ENCODE measurements at regions not wholly inside any gene's neighbourhood (a gene's known extent, or its start where the extent isn't known, plus 50 kb on each side); places are given as distances from the start of the nearest gene placed in this dataset.

DNA sequence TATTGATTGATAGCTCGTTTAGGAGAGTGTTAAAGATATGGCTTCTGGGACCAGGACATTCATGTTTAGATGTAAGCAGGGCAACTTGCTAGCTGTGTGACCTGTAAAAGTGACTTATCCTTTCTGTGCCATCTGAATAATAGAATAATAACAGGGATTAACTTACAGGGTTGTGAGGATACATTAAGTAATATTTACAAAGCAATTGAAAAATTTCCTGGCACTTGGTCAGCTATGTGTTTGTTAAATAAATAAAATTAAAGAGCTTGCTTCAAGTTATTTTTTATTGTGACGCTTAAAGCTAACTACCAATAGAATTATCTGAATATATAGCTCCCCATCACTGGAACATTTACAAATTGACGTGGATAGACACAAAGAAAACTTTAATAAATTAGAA is 287.9 kb upstream of the CDIN1 start:
- H3K36me3 ChIP-seq (ENCODE audit: low read depth) = no peaks in the 10 kb centered on the region
- POLR2A ChIA-PET (ENCODE audit: unreplicated experiment) = interaction anchor here (0.5 kb wide), 1 partner anchor 125 kb away, joined by 3 read pairs; no protein-coding TSS in a partner anchor
- no peak overlapping the region for H3K4me2 ChIP-seq
- CTCF ChIA-PET = no interaction called here
- no peak for TF ChIP-seq EZH2 (IDR thresholded peaks at IDR 0.05; ENCODE audit: low read depth)
- TF ChIP-seq, protein P1, sequence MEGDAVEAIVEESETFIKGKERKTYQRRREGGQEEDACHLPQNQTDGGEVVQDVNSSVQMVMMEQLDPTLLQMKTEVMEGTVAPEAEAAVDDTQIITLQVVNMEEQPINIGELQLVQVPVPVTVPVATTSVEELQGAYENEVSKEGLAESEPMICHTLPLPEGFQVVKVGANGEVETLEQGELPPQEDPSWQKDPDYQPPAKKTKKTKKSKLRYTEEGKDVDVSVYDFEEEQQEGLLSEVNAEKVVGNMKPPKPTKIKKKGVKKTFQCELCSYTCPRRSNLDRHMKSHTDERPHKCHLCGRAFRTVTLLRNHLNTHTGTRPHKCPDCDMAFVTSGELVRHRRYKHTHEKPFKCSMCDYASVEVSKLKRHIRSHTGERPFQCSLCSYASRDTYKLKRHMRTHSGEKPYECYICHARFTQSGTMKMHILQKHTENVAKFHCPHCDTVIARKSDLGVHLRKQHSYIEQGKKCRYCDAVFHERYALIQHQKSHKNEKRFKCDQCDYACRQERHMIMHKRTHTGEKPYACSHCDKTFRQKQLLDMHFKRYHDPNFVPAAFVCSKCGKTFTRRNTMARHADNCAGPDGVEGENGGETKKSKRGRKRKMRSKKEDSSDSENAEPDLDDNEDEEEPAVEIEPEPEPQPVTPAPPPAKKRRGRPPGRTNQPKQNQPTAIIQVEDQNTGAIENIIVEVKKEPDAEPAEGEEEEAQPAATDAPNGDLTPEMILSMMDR (conservative IDR thresholded peaks at IDR 0.05) = no peak
- no peak overlapping the region for H3K27ac ChIP-seq
- no peaks in the 10 kb centered on the region for H3K9me2 ChIP-seq (ENCODE audit: insufficient read depth)
- no peaks in the 10 kb centered on the region for H3K9me3 ChIP-seq (ENCODE audit: insufficient read depth, low read depth)
- no peaks in the 10 kb centered on the region for H3K4me1 ChIP-seq (replicated peaks; ENCODE audit: insufficient read depth)
- H3K27me3 ChIP-seq (ENCODE audit: insufficient read depth, low read depth) = no peaks in the 10 kb centered on the region
- no peak overlapping the region for H2AFZ ChIP-seq
- H3K79me2 ChIP-seq (ENCODE audit: low read depth) = no peaks in the 10 kb centered on the region
- H4K20me1 ChIP-seq (ENCODE audit: insufficient read depth) = no peaks in the 10 kb centered on the region
- BruUV-seq (replicated peaks) = no TSS peak
- intact Hi-C loops (cut with micrococcal nuclease; ENCODE audit: unreplicated experiment) = no loop called here
- no peak overlapping the region for H3K4me3 ChIP-seq
- no peaks in the 10 kb centered on the region for H3F3A ChIP-seq (ENCODE audit: insufficient read depth, low read depth)
- no peak for DNase-seq

DNA sequence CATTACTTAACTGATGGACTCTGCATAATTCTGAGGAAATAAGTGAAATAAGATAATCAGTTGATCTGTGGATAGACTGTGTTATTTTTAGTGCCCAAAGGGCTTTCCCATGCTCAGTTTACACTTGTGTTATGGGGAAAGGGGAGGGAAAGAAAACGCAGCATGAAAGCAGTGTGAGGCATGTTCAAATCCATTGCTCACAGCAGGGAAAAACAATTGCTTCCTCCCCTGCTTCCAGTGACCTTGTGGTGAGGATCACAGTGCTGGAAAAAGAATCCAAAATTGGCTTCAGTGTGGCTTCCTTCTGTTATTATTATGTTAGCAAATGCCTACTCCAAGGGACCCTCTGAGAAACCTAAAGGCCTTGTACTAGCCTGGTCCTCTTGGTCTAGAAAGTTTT is 285.1 kb upstream of the CDIN1 start:
- BruUV-seq (replicated peaks) = no TSS peak
- no peaks in the 10 kb centered on the region for H3F3A ChIP-seq (ENCODE audit: insufficient read depth, low read depth)
- H3K4me1 ChIP-seq (replicated peaks; ENCODE audit: insufficient read depth) = no peaks in the 10 kb centered on the region
- CTCF ChIA-PET = no interaction called here
- no peaks in the 10 kb centered on the region for H3K79me2 ChIP-seq (ENCODE audit: low read depth)
- no peak for DNase-seq
- H4K20me1 ChIP-seq (ENCODE audit: insufficient read depth) = no peaks in the 10 kb centered on the region
- POLR2A ChIA-PET (ENCODE audit: unreplicated experiment) = no interaction called here
- no peak overlapping the region for H3K27ac ChIP-seq
- H3K4me3 ChIP-seq = no peak overlapping the region
- no peaks in the 10 kb centered on the region for H3K9me2 ChIP-seq (ENCODE audit: insufficient read depth)
- H2AFZ ChIP-seq = no peak overlapping the region
- H3K27me3 ChIP-seq (ENCODE audit: insufficient read depth, low read depth) = no peaks in the 10 kb centered on the region
- intact Hi-C loops (cut with micrococcal nuclease; ENCODE audit: unreplicated experiment) = no loop called here
- H3K4me2 ChIP-seq = no peak overlapping the region
- no peak for TF ChIP-seq EZH2 (IDR thresholded peaks at IDR 0.05; ENCODE audit: low read depth)
- TF ChIP-seq, protein P1 (conservative IDR thresholded peaks at IDR 0.05) = no peak
- H3K9me3 ChIP-seq (ENCODE audit: insufficient read depth, low read depth) = no peaks in the 10 kb centered on the region
- no peaks in the 10 kb centered on the region for H3K36me3 ChIP-seq (ENCODE audit: low read depth)

DNA sequence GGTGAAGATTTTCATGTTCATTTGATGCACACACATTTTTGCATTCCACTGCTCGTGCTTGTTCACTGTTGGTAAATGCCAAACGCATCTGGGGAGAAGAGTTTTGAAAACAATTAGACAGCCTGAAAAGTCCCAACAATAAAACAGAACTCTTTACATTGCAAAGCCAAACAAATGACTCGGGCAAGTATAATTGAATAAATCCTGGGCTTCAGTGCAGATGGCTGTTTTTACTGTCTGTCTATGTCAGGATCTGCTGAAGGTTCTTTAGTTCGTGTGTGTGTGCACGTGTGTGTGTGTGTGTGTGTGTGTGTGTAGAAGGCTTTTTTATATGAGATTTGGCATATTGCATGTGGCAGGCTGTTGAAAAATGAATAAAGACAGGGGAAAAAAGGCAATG is 277.5 kb upstream of the CDIN1 start:
- CTCF ChIA-PET = no interaction called here
- H3K27ac ChIP-seq = no peak overlapping the region
- TF ChIP-seq, protein P1 (conservative IDR thresholded peaks at IDR 0.05) = no peak
- no peak for TF ChIP-seq EZH2 (IDR thresholded peaks at IDR 0.05; ENCODE audit: low read depth)
- H3K36me3 ChIP-seq (ENCODE audit: low read depth) = no peaks in the 10 kb centered on the region
- intact Hi-C loops (cut with micrococcal nuclease; ENCODE audit: unreplicated experiment) = no loop called here
- POLR2A ChIA-PET (ENCODE audit: unreplicated experiment) = interaction anchor here (0.7 kb wide), 1 partner anchor 672 kb away, joined by 5 read pairs; no protein-coding TSS in a partner anchor
- H3K9me3 ChIP-seq (ENCODE audit: insufficient read depth, low read depth) = no peaks in the 10 kb centered on the region
- H2AFZ ChIP-seq = no peak overlapping the region
- DNase-seq = no peak
- H3K9me2 ChIP-seq (ENCODE audit: insufficient read depth) = no peaks in the 10 kb centered on the region
- H4K20me1 ChIP-seq (ENCODE audit: insufficient read depth) = no peaks in the 10 kb centered on the region
- H3K27me3 ChIP-seq (ENCODE audit: insufficient read depth, low read depth) = no peaks in the 10 kb centered on the region
- no peaks in the 10 kb centered on the region for H3F3A ChIP-seq (ENCODE audit: insufficient read depth, low read depth)
- H3K4me1 ChIP-seq (replicated peaks; ENCODE audit: insufficient read depth) = no peaks in the 10 kb centered on the region
- H3K4me3 ChIP-seq = no peak overlapping the region
- no peaks in the 10 kb centered on the region for H3K79me2 ChIP-seq (ENCODE audit: low read depth)
- no peak overlapping the region for H3K4me2 ChIP-seq
- no TSS peak for BruUV-seq (replicated peaks)

Measured in PC-9 (cell line).